CD1c-positive myeloid dendritic cell (primary cell): ENCODE measurements at regions not wholly inside any gene's neighbourhood (a gene's known extent, or its start where the extent isn't known, plus 50 kb on each side); places are given as distances from the start of the nearest gene placed in this dataset.
"Not testable (repeated sequence)": the region's sequence is repeated elsewhere in the genome, so short reads cannot be mapped to it uniquely, and the experiment has no call there.

Source experiments
- DNase-seq: peaks from one replicate; pipeline ENCODE4 v3.0.0-alpha.2; 2016; ENCODE audit errors: extremely low spot score

GRCh38 chr5:68849906-68850305 lies 243.9 kb upstream of the SLC30A5 start:
- no peak for DNase-seq

GRCh38 chr5:68861099-68861498 lies 232.7 kb upstream of the SLC30A5 start:
- DNase-seq: no peak

- DNase-seq: no peak
Observed at GRCh38 chr5:68862560-68862959, 231.3 kb upstream of the SLC30A5 start.

- DNase-seq: not testable (repeated sequence)
Observed at GRCh38 chr5:68865192-68865591, 228.6 kb upstream of the SLC30A5 start.

- DNase-seq: no peak
Observed at GRCh38 chr5:68872088-68872839, 221.6 kb upstream of the SLC30A5 start.

GRCh38 chr5:68873198-68873597 lies 220.6 kb upstream of the SLC30A5 start:
- no peak for DNase-seq

- no peak for DNase-seq
Observed at GRCh38 chr5:68875351-68875750, 218.5 kb upstream of the SLC30A5 start.

- DNase-seq: no peak
Observed at GRCh38 chr5:68883436-68883835, 210.4 kb upstream of the SLC30A5 start.

- DNase-seq: peak; percentile 4
Observed at GRCh38 chr5:68884144-68884754, 209.6 kb upstream of the SLC30A5 start.

GRCh38 chr5:68884883-68885282 lies 208.9 kb upstream of the SLC30A5 start:
- no peak for DNase-seq

- DNase-seq: no peak
Observed at GRCh38 chr5:68886814-68887213, 207.0 kb upstream of the SLC30A5 start.

- no peak for DNase-seq
Observed at GRCh38 chr5:68891718-68892117, 202.1 kb upstream of the SLC30A5 start.

GRCh38 chr5:68894673-68895072 lies 199.1 kb upstream of the SLC30A5 start:
- no peak for DNase-seq

GRCh38 chr5:68898951-68899471 lies 194.8 kb upstream of the SLC30A5 start:
- no peak for DNase-seq

GRCh38 chr5:68911840-68912690 lies 181.7 kb upstream of the SLC30A5 start:
- DNase-seq: no peak

- DNase-seq: no peak
Observed at GRCh38 chr5:68915079-68915478, 178.7 kb upstream of the SLC30A5 start.

- DNase-seq: no peak
Observed at GRCh38 chr5:68918306-68918705, 175.5 kb upstream of the SLC30A5 start.

- no peak for DNase-seq
Observed at GRCh38 chr5:68919988-68920490, 173.8 kb upstream of the SLC30A5 start.

- DNase-seq: no peak
Observed at GRCh38 chr5:68920888-68921287, 172.9 kb upstream of the SLC30A5 start.

- no peak for DNase-seq
Observed at GRCh38 chr5:68922172-68922987, 171.4 kb upstream of the SLC30A5 start.

GRCh38 chr5:68924481-68925145 lies 169.2 kb upstream of the SLC30A5 start:
- no peak for DNase-seq
